Suprapubic skin (tissue), 4 donors: ENCODE measurements at regions not wholly inside any gene's neighbourhood (a gene's known extent, or its start where the extent isn't known, plus 50 kb on each side); places are given as distances from the start of the nearest gene placed in this dataset.

Experiments used
- CTCF ChIP-seq, 2 donors: fragments of 200-600 bp in 1 of 2; fragments of 450-650 bp in 1 of 2; sonication (generic) in 1 of 2; IDR thresholded peaks; one replicate each; pipeline ENCODE4 v1.5.1; 2016 to 2019; ENCODE audit warnings: antibody characterized with exemption in 2 of 2, mild to moderate bottlenecking in 1 of 2, moderate library complexity in 1 of 2
- EP300 ChIP-seq: sonication (generic); formaldehyde crosslinking; IDR thresholded peaks from one replicate; pipeline ENCODE4 v1.6.1; 2017; ENCODE audit warnings: antibody characterized with exemption
- POLR2A ChIP-seq, 2 donors: fragments of 450-650 bp; IDR thresholded peaks; one replicate each; pipeline ENCODE4 v1.6.1; 2017; ENCODE audit warnings: antibody characterized with exemption in 2 of 2, mild to moderate bottlenecking in 2 of 2, moderate library complexity in 2 of 2
- POLR2AphosphoS5 ChIP-seq, 3 donors: sonication (generic); formaldehyde crosslinking; IDR thresholded peaks; one replicate each; pipeline ENCODE4 v1.6.1; 2017; ENCODE audit warnings: antibody characterized with exemption in 3 of 3

GRCh38 chr12:90262251-90262650 is 553.6 kb upstream of the ATP2B1 start:
- TF ChIP-seq POLR2A (IDR thresholded peaks at IDR 0.05) (no peak), CTCF (IDR thresholded peaks at IDR 0.05) (no peak), POLR2AphosphoS5 (IDR thresholded peaks at IDR 0.05) (no peak), EP300 (no peak)
